IMR-90 (cell line): ENCODE measurements at regions not wholly inside any gene's neighbourhood (a gene's known extent, or its start where the extent isn't known, plus 50 kb on each side); places are given as distances from the start of the nearest gene placed in this dataset.

Experiments used
- ATAC-seq: fragments of 200-7000 bp; cut with Tn5 transposase; 2 replicates; pipeline ENCODE4 v1.9.1; 2020; ENCODE audit warnings: low read depth, mild to moderate bottlenecking, moderate library complexity
- BruUV-seq: library from RNA; stranded (reverse); fragments of 400-500 nt; replicated peaks from 2 replicates; lab custom pipeline; 2021; lab: Mats Ljungman, UMichigan
- CTCF ChIA-PET: fragments of 300-600 bp; formaldehyde crosslinking; extraction: SDS; loops from one replicate; lab custom pipeline; 2021; ENCODE audit warnings: antibody characterized with exemption; lab: Yijun Ruan, JAX
- POLR2A ChIA-PET: fragments of 300-600 bp; sonication (Branson Sonifier 250); formaldehyde crosslinking; loops from one replicate; lab custom pipeline; 2022; ENCODE audit warnings: antibody characterized with exemption; ENCODE audit not compliant: unreplicated experiment; lab: Charles Lee
- DNase-seq: peaks from one replicate; pipeline ENCODE4 v3.0.0; 2013
- H2AFZ ChIP-seq: replicated peaks from 2 replicates; pipeline ENCODE3; 2013; ENCODE audit warnings: low read length, mild to moderate bottlenecking; ENCODE audit not compliant: poor library complexity
- H2AK5ac ChIP-seq: 2 replicates; pipeline ENCODE4 v1.6.1; 2013; ENCODE audit warnings: low read depth, low read length, inconsistent platforms
- H2AK9ac ChIP-seq: replicated peaks from 2 replicates; pipeline ENCODE3; 2013; ENCODE audit warnings: mild to moderate bottlenecking, low read depth, low read length, moderate library complexity; ENCODE audit not compliant: poor library complexity
- H2BK120ac ChIP-seq: 2 replicates; pipeline ENCODE4 v1.6.1; 2013; ENCODE audit warnings: low read depth, low read length, inconsistent platforms
- H2BK15ac ChIP-seq: 3 replicates; pipeline ENCODE4 v1.6.1; 2013; ENCODE audit warnings: low read depth, low read length, inconsistent platforms
- H2BK20ac ChIP-seq: 2 replicates; pipeline ENCODE4 v1.6.1; 2013; ENCODE audit warnings: low read depth, mild to moderate bottlenecking, inconsistent platforms, low read length, moderate library complexity
- H2BK5ac ChIP-seq: 2 replicates; pipeline ENCODE4 v1.6.1; 2013; ENCODE audit warnings: mild to moderate bottlenecking, low read depth, low read length, inconsistent platforms; ENCODE audit not compliant: poor library complexity, severe bottlenecking
- H3K14ac ChIP-seq: replicated peaks from 2 replicates; pipeline ENCODE4 v1.6.1; 2013; ENCODE audit warnings: low read depth, low read length, inconsistent platforms
- H3K18ac ChIP-seq: 2 replicates; pipeline ENCODE4 v1.6.1; 2013; ENCODE audit warnings: low read depth, low read length, control low read depth
- H3K23ac ChIP-seq: 2 replicates; pipeline ENCODE4 v1.6.1; 2013; ENCODE audit warnings: low read depth, low read length, inconsistent platforms
- H3K27ac ChIP-seq: 2 replicates; pipeline ENCODE4 v1.5.1; 2013; ENCODE audit warnings: mild to moderate bottlenecking, control low read depth, low read length; ENCODE audit not compliant: insufficient read depth
- H3K27me3 ChIP-seq: 2 replicates; pipeline ENCODE4 v1.6.1; 2013; ENCODE audit warnings: low read length; ENCODE audit not compliant: control insufficient read depth, insufficient read depth
- H3K36me3 ChIP-seq: 2 replicates; pipeline ENCODE4 v1.6.1; 2013; ENCODE audit warnings: low read length, mixed read lengths; ENCODE audit not compliant: control insufficient read depth, insufficient read depth
- H3K4ac ChIP-seq: 2 replicates; pipeline ENCODE4 v1.6.1; 2013; ENCODE audit warnings: low read depth, low read length, inconsistent platforms
- H3K4me1 ChIP-seq: 2 replicates; pipeline ENCODE4 v1.6.1; 2013; ENCODE audit warnings: low read length, mixed read lengths; ENCODE audit not compliant: control insufficient read depth, insufficient read depth
- H3K4me2 ChIP-seq: 2 replicates; pipeline ENCODE4 v1.6.1; 2013; ENCODE audit warnings: low read depth, mild to moderate bottlenecking, control low read depth, low read length, moderate library complexity
- H3K4me3 ChIP-seq: 2 replicates; pipeline ENCODE4 v1.5.1; 2013; ENCODE audit warnings: low read depth, mild to moderate bottlenecking, control low read depth, low read length, moderate library complexity; ENCODE audit not compliant: insufficient read depth
- H3K56ac ChIP-seq: 2 replicates; pipeline ENCODE4 v1.6.1; 2013; ENCODE audit warnings: low read length, inconsistent platforms; ENCODE audit not compliant: insufficient read depth; ENCODE audit errors: extremely low read depth
- H3K79me1 ChIP-seq, 2 experiments: 2 replicates each; pipeline ENCODE4 v1.6.1; 2013; ENCODE audit warnings: low read length in 2 of 2, inconsistent platforms in 1 of 2, low read depth in 1 of 2
- H3K9ac ChIP-seq: 2 replicates; pipeline ENCODE4 v1.6.1; 2013; ENCODE audit warnings: low read depth, low read length, control low read depth
- H3K9me1 ChIP-seq: 2 replicates; pipeline ENCODE4 v1.6.1; 2013; ENCODE audit warnings: low read length, inconsistent platforms; ENCODE audit not compliant: insufficient read depth
- H3K9me3 ChIP-seq: 2 replicates; pipeline ENCODE4 v1.6.1; 2013; ENCODE audit warnings: low read length; ENCODE audit not compliant: control insufficient read depth, insufficient read depth
- H4K20me1 ChIP-seq: 2 replicates; pipeline ENCODE4 v1.6.1; 2013; ENCODE audit warnings: low read length, inconsistent platforms; ENCODE audit not compliant: insufficient read depth
- H4K5ac ChIP-seq: 2 replicates; pipeline ENCODE4 v1.6.1; 2013; ENCODE audit warnings: mild to moderate bottlenecking, low read depth, low read length, control low read depth
- H4K8ac ChIP-seq, 2 experiments: 2 replicates each; pipeline ENCODE4 v1.6.1; 2013; ENCODE audit warnings: low read depth in 2 of 2, low read length in 2 of 2, control low read depth in 1 of 2, inconsistent platforms in 1 of 2
- H4K91ac ChIP-seq: 2 replicates; pipeline ENCODE4 v1.6.1; 2013; ENCODE audit warnings: low read depth, low read length, inconsistent platforms; ENCODE audit not compliant: insufficient read depth
- BHLHE40 ChIP-seq: fragments of 150-350 bp; IDR thresholded peaks from 2 replicates; pipeline ENCODE4 v1.6.1; 2016; ENCODE audit warnings: mild to moderate bottlenecking, low read depth, low read length
- CEBPB ChIP-seq: IDR thresholded peaks from 2 replicates; pipeline ENCODE4 v1.6.1; 2012; ENCODE audit warnings: low read depth, low read length, improper control_type of control experiment
- CHD1 ChIP-seq: IDR thresholded peaks from 2 replicates; pipeline ENCODE4 v1.6.1; 2012; ENCODE audit warnings: low read depth, low read length, improper control_type of control experiment
- CTCF ChIP-seq: conservative IDR thresholded peaks from 2 replicates; pipeline ENCODE4 v1.5.1; 2012; ENCODE audit warnings: mild to moderate bottlenecking, low read depth, low read length, improper control_type of control experiment
- ELK1 ChIP-seq: fragments of 150-350 bp; IDR thresholded peaks from 2 replicates; pipeline ENCODE4 v1.6.1; 2016; ENCODE audit warnings: low read depth, mild to moderate bottlenecking, low read length, moderate library complexity, borderline replicate concordance
- MAFK ChIP-seq: IDR thresholded peaks from 2 replicates; pipeline ENCODE4 v1.6.1; 2012; ENCODE audit warnings: low read depth, low read length, improper control_type of control experiment
- MAZ ChIP-seq: IDR thresholded peaks from 2 replicates; pipeline ENCODE4 v1.6.1; 2012; ENCODE audit warnings: low read depth, mild to moderate bottlenecking, low read length, improper control_type of control experiment, moderate library complexity, borderline replicate concordance
- MXI1 ChIP-seq: IDR thresholded peaks from 2 replicates; pipeline ENCODE4 v1.6.1; 2012; ENCODE audit warnings: low read depth, mild to moderate bottlenecking, low read length, moderate library complexity, borderline replicate concordance
- NFE2L2 ChIP-seq: fragments of 150-350 bp; IDR thresholded peaks from 2 replicates; pipeline ENCODE4 v1.6.1; 2016; ENCODE audit warnings: low read depth, mild to moderate bottlenecking, low read length
- POLR2A ChIP-seq: IDR thresholded peaks from 2 replicates; pipeline ENCODE4 v1.6.1; 2012; ENCODE audit warnings: mild to moderate bottlenecking, low read depth, low read length
- RCOR1 ChIP-seq: IDR thresholded peaks from 2 replicates; pipeline ENCODE4 v1.6.1; 2012; ENCODE audit warnings: mild to moderate bottlenecking, low read length, improper control_type of control experiment; ENCODE audit not compliant: insufficient replicate concordance
- RFX5 ChIP-seq: IDR thresholded peaks from 2 replicates; pipeline ENCODE4 v1.8.0; 2012; ENCODE audit warnings: low read depth, mild to moderate bottlenecking, low read length, moderate library complexity
- SMC3 ChIP-seq: fragments of 150-350 bp; IDR thresholded peaks from 2 replicates; pipeline ENCODE4 v1.6.1; 2016; ENCODE audit warnings: low read depth, mild to moderate bottlenecking, antibody characterized with exemption, low read length, moderate library complexity
- WGBS, 2 experiments: methylation state at CpG; one replicate each; pipeline versions ENCODE4 v1.1.5 to v1.1.7; 2013; ENCODE audit warnings: missing lambda C conversion rate in 2 of 2; ENCODE audit not compliant: insufficient read length in 1 of 2; ENCODE audit errors: extremely low coverage in 2 of 2; 5-methylcytosine and 5-hydroxymethylcytosine counted together
- dilution Hi-C: fragments of 300-500 bp; cut with HindIII; formaldehyde crosslinking; loops from one replicate; pipeline ENCODE4 v1.14.3; 2018; ENCODE audit warnings: low sequenced_read_pairs; ENCODE audit not compliant: unreplicated experiment
- in situ Hi-C: fragments of 300-500 bp; cut with MboI; formaldehyde crosslinking; loops from 3 replicates; pipeline ENCODE4 v1.14.3; 2019; ENCODE audit warnings: low sequenced_read_pairs, inconsistent platforms, mixed read lengths
- intact Hi-C: fragments of 100-400 bp; cut with micrococcal nuclease; formaldehyde crosslinking; loops from 2 replicates; pipeline ENCODE4 v1.10.0; 2022

DNA sequence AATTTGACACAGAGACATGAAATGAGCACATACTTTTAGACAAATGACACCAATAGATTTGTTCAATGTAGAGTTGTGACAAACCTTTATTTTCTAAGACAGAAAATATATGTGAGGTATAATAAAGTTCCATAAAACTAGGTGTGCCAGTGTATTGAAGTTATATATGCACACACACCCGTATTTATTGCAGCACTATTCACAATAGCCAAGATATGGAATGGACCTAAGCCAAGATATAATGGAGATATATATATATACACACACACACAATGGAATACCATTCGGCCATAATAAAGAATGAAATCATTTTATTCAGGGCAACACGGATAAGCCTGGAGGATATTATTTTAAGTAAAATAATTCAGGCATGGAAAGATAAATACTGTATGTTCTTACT lies 1013.5 kb downstream of the KCNT2 start:
- H4K5ac ChIP-seq = no peak overlapping the region
- H2BK5ac ChIP-seq = no peak overlapping the region
- in situ Hi-C loops (no loop called here), intact Hi-C loops (no loop called here), dilution Hi-C loops (no loop called here)
- no peak overlapping the region for H2BK120ac ChIP-seq
- H3K27ac ChIP-seq = no peak overlapping the region
- H3K18ac ChIP-seq = no peak overlapping the region
- H3K27me3 ChIP-seq = no peaks in the 10 kb centered on the region
- no peak overlapping the region for H2BK15ac ChIP-seq
- H3K4me3 ChIP-seq = no peak overlapping the region
- no peaks in the 10 kb centered on the region for H4K20me1 ChIP-seq
- H4K8ac ChIP-seq = no peak overlapping the region
- H3K4ac ChIP-seq = no peak overlapping the region
- no peak for ATAC-seq
- H3K14ac ChIP-seq = no peak overlapping the region
- H3K36me3 ChIP-seq = no peaks in the 10 kb centered on the region
- no CpG with 5 or more reads among the region's 3 CpGs for WGBS, 2 experiments
- H3K4me1 ChIP-seq = no peaks in the 10 kb centered on the region; the same call in 1 of the 2 replicates
- CTCF ChIA-PET = no interaction called here
- H2AFZ ChIP-seq = no peak overlapping the region
- no peak overlapping the region for H3K4me2 ChIP-seq
- no peak overlapping the region for H2AK9ac ChIP-seq
- no peak for DNase-seq
- POLR2A ChIA-PET = no interaction called here
- no peaks in the 10 kb centered on the region for H3K9me3 ChIP-seq
- no peak overlapping the region for H2AK5ac ChIP-seq
- no peak for TF ChIP-seq MXI1
- no peak for TF ChIP-seq MAFK
- no peak for TF ChIP-seq RCOR1
- TF ChIP-seq SMC3 = no peak
- no peak for TF ChIP-seq CEBPB
- no peak for TF ChIP-seq CHD1
- TF ChIP-seq MAZ = no peak
- TF ChIP-seq ELK1 = no peak
- no peak for TF ChIP-seq RFX5
- no peak for TF ChIP-seq BHLHE40
- TF ChIP-seq POLR2A = no peak
- no peak for TF ChIP-seq CTCF
- no peak for TF ChIP-seq NFE2L2
- H3K23ac ChIP-seq = no peak overlapping the region
- H4K91ac ChIP-seq = no peak overlapping the region
- no peak overlapping the region for H3K56ac ChIP-seq
- no peak overlapping the region for H3K9ac ChIP-seq
- no TSS peak for BruUV-seq
- H2BK20ac ChIP-seq = no peak overlapping the region
- no peaks in the 10 kb centered on the region for H3K79me1 ChIP-seq
- no peaks in the 10 kb centered on the region for H3K9me1 ChIP-seq
